NCI-H187 treated with DMSO at 0.1 percent for 48 hours (cell line): ENCODE measurements at regions not wholly inside any gene's neighbourhood (a gene's known extent, or its start where the extent isn't known, plus 50 kb on each side); places are given as distances from the start of the nearest gene placed in this dataset.
A peak's percentile ranks its signal among the peaks of the same experiment; 100 is the strongest.

Experiments used
- DNase-seq: peaks from one replicate; lab custom pipeline; 2025; lab: John Stamatoyannopoulos, UW

GRCh38 chr4:56206258-56206657 lies 181.0 kb downstream of the AASDH start:
- no peak for DNase-seq

GRCh38 chr4:56200275-56200674 lies 187.0 kb downstream of the AASDH start:
- no peak for DNase-seq

- DNase-seq, result no peak
Observed at GRCh38 chr4:56198265-56198664, 189.0 kb downstream of the AASDH start.

GRCh38 chr4:56197387-56197786 lies 189.9 kb downstream of the AASDH start:
- DNase-seq, result no peak

GRCh38 chr4:56195025-56195424 lies 192.3 kb downstream of the AASDH start:
- DNase-seq, result no peak

- no peak for DNase-seq
Observed at GRCh38 chr4:56191534-56191933, 195.8 kb downstream of the AASDH start.

GRCh38 chr4:56187688-56188087 lies 199.6 kb downstream of the AASDH start:
- DNase-seq, result no peak

- peak; percentile 34 for DNase-seq
Observed at GRCh38 chr4:56186808-56187523, 200.3 kb downstream of the AASDH start.

- no peak for DNase-seq
Observed at GRCh38 chr4:56185901-56186300, 201.4 kb downstream of the AASDH start.

- no peak for DNase-seq
Observed at GRCh38 chr4:56184214-56184613, 203.1 kb downstream of the AASDH start.

GRCh38 chr4:56183344-56183959 lies 203.8 kb downstream of the AASDH start:
- DNase-seq, result no peak

- DNase-seq, result no peak
Observed at GRCh38 chr4:56182356-56182755, 204.9 kb downstream of the AASDH start.

- no peak for DNase-seq
Observed at GRCh38 chr4:56181140-56181953, 205.9 kb downstream of the AASDH start.

- no peak for DNase-seq
Observed at GRCh38 chr4:56169061-56169460, 218.2 kb downstream of the AASDH start.

- no peak for DNase-seq
Observed at GRCh38 chr4:56164907-56165306, 216.2 kb downstream of the CEP135 start.

- no peak for DNase-seq
Observed at GRCh38 chr4:56160636-56161035, 211.9 kb downstream of the CEP135 start.

- DNase-seq, result no peak
Observed at GRCh38 chr4:56158483-56158882, 209.7 kb downstream of the CEP135 start.

GRCh38 chr4:56156141-56156540 lies 207.4 kb downstream of the CEP135 start:
- no peak for DNase-seq

GRCh38 chr4:56155432-56155831 lies 206.7 kb downstream of the CEP135 start:
- no peak for DNase-seq

- no peak for DNase-seq
Observed at GRCh38 chr4:56149591-56149990, 200.8 kb downstream of the CEP135 start.

GRCh38 chr4:56148428-56148827 lies 199.7 kb downstream of the CEP135 start:
- DNase-seq, result no peak

GRCh38 chr4:56147371-56147770 lies 198.6 kb downstream of the CEP135 start:
- no peak for DNase-seq

GRCh38 chr4:56146956-56147355 lies 198.2 kb downstream of the CEP135 start:
- no peak for DNase-seq
